ENCODE measurements at regions not wholly inside any gene's neighbourhood (a gene's known extent, or its start where the extent isn't known, plus 50 kb on each side); places are given as distances from the start of the nearest gene placed in this dataset.

GRCh38 chr11:70779433-70780245 is 381.3 kb downstream of the CTTN start (continued):
- TF ChIP-seq SP1 (IDR thresholded peaks at IDR 0.05; ENCODE audit: low read depth) = no peak
- TF ChIP-seq ATF3 (IDR thresholded peaks at IDR 0.05) = no peak

GRCh38 chr11:70780246-70780535 is 381.9 kb downstream of the CTTN start:
- DNase-seq (ENCODE audit: low read depth, low spot score) (no peak), ATAC-seq (no peak)
- H3K79me2 ChIP-seq (ENCODE audit: insufficient read depth, low read length) = no peaks in the 10 kb centered on the region
- no peaks in the 10 kb centered on the region for H3K4me1 ChIP-seq (ENCODE audit: control insufficient read depth in 1 of 2, insufficient read depth in 2 of 2, low read length in 2 of 2)
- no peaks in the 10 kb centered on the region for H3K36me3 ChIP-seq (ENCODE audit: control insufficient read depth in 1 of 2, insufficient read depth in 2 of 2, low read length in 2 of 2)
- no peak overlapping the region for H3K4me3 ChIP-seq (replicated peaks in 1 of 2; ENCODE audit: low read depth in 1 of 2, low read length in 2 of 2)
- H3K9me3 ChIP-seq (ENCODE audit: control insufficient read depth in 1 of 2, insufficient read depth in 1 of 2, low read depth in 1 of 2, low read length in 2 of 2) = no peaks in the 10 kb centered on the region
- H3K9me2 ChIP-seq (ENCODE audit: insufficient read depth) = no peaks in the 10 kb centered on the region
- POLR2A ChIA-PET = no interaction called here
- intact Hi-C loops (cut with micrococcal nuclease) = no loop called here
- TF ChIP-seq CBX3 (IDR thresholded peaks at IDR 0.05; ENCODE audit: low read depth) = no peak
- no peak for TF ChIP-seq SP1 (IDR thresholded peaks at IDR 0.05; ENCODE audit: low read depth)
- no peak for TF ChIP-seq SIN3A (IDR thresholded peaks at IDR 0.05; ENCODE audit: low read depth)
- TF ChIP-seq TCF7L2 (IDR thresholded peaks at IDR 0.05; ENCODE audit: borderline replicate concordance, extremely low read depth, insufficient read depth, insufficient read length) = no peak
- no peak for TF ChIP-seq CTCF (IDR thresholded peaks at IDR 0.05 in 2 of 3, conservative IDR thresholded peaks at IDR 0.05 in 1 of 3; ENCODE audit: borderline replicate concordance in 1 of 3, insufficient read depth in 1 of 3, low read depth in 2 of 3, low read length in 2 of 3)
- no peak overlapping the region for H3K4me2 ChIP-seq (ENCODE audit: low read length)
- RAD21 ChIA-PET (ENCODE audit: low non-redundant PET in 1 of 2, low total read pairs in 2 of 2, uncharacterized antibody in 2 of 2, unreplicated experiment in 2 of 2) = no interaction called here
- H3K27me3 ChIP-seq (ENCODE audit: insufficient read depth, low read length) = no peaks in the 10 kb centered on the region
- no peak overlapping the region for H3K9ac ChIP-seq (ENCODE audit: low read length)
- H2AFZ ChIP-seq (ENCODE audit: low read depth, low read length, poor library complexity, severe bottlenecking) = no peak overlapping the region
- H4K20me1 ChIP-seq (ENCODE audit: insufficient read depth) = no peaks in the 10 kb centered on the region
- CTCF ChIA-PET = no interaction called here
- H3K27ac ChIP-seq (ENCODE audit: low read depth, low read length) = no peak overlapping the region
- no TSS peak for BruUV-seq (replicated peaks)
